ENCODE measurements at regions not wholly inside any gene's neighbourhood (a gene's known extent, or its start where the extent isn't known, plus 50 kb on each side); places are given as distances from the start of the nearest gene placed in this dataset.

- no peak overlapping the region for H3K27ac Mint-ChIP-seq
- CTCF ChIA-PET: no interaction called here
- H3K4me3 Mint-ChIP-seq: no peak overlapping the region
- H3K27me3 Mint-ChIP-seq: peaks cover 4% of the 10 kb centered on the region
- peaks cover 10% of the 10 kb centered on the region for H3K9me3 Mint-ChIP-seq
- H3K4me1 Mint-ChIP-seq: no peaks in the 10 kb centered on the region
- no peaks in the 10 kb centered on the region for H3K36me3 Mint-ChIP-seq
- DNase-seq: no peak
These were observed 151.3 kb downstream of the C16orf95 start for GRCh38 chr16:87165885-87166284.

DNA sequence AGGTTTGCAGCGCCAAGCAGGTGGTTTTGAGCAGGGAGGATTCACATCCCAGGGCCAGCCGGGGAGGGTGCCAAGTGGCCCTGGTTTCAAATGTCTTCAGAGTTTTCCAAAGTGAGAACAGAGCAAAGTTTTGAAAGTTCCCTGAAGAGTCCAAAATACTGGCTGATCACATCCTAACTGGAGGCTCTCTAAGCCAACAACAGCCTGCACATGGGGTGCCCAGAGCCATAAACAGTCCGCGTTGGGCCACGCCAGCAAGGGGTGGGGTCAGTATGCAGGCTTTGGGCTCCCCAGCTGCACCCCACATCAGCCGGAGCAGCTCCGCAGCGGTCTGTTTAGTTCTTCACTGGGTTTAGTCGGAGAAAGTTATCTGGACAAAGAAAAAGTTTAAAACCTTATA is 150.9 kb downstream of the C16orf95 start:
- no peaks in the 10 kb centered on the region for H3K36me3 Mint-ChIP-seq
- no peaks in the 10 kb centered on the region for H3K4me1 Mint-ChIP-seq
- no peak overlapping the region for H3K4me3 Mint-ChIP-seq
- no peak overlapping the region for H3K27ac Mint-ChIP-seq
- H3K27me3 Mint-ChIP-seq: peaks cover 4% of the 10 kb centered on the region
- DNase-seq: no peak
- CTCF ChIA-PET: no interaction called here
- H3K9me3 Mint-ChIP-seq: peaks cover 10% of the 10 kb centered on the region

DNA sequence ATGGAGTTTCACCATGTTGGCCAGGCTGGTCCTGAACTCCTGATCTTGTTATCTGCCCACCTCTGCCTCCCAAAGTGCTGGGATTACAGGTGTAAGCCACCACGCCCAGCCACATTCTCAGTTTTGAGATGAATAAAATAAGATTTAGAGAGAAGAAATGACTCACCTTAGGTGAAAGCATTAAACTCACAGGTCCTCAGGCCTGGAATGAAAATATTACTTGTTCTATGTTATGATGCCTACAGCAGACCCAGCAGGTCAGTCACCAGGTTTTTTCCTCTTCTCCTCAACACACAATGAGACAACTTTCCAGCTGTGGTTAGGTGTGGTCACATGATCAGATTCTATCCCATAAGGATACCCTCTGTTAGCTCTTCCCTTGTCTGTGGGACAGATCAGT is 150.3 kb downstream of the C16orf95 start:
- DNase-seq: no peak
- CTCF ChIA-PET: no interaction called here
- peaks cover 4% of the 10 kb centered on the region for H3K27me3 Mint-ChIP-seq
- no peaks in the 10 kb centered on the region for H3K36me3 Mint-ChIP-seq
- no peak overlapping the region for H3K4me3 Mint-ChIP-seq
- no peaks in the 10 kb centered on the region for H3K4me1 Mint-ChIP-seq
- no peak overlapping the region for H3K27ac Mint-ChIP-seq
- H3K9me3 Mint-ChIP-seq: peaks cover 15% of the 10 kb centered on the region

DNA sequence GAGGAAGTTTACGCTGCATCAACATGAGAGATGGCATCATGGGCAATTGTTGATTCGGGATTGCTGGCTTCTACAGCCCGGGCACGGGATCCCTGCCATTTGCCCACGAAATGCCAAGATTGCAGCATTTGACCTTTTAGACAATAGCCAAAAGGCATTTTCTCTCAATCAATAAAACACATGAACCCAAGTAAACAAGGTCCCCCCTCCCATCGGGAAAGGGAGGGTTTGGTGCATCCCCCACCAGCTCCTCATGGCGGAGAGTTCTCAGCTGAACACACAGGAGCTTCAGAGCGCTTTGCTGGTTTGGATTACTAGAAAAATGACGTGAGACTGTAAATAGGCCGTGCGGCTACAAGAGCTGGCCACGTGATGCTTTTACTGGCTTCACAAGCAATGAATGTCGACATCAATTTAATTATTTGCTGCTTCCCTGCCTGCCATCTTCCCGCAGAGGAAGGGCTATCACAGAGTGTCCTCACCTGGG is 147.6 kb downstream of the C16orf95 start:
- peaks cover 7% of the 10 kb centered on the region for H3K9me3 Mint-ChIP-seq
- H3K4me3 Mint-ChIP-seq: no peak overlapping the region
- H3K27ac Mint-ChIP-seq: no peak overlapping the region
- no peak for DNase-seq
- H3K36me3 Mint-ChIP-seq: no peaks in the 10 kb centered on the region
- CTCF ChIA-PET: no interaction called here
- H3K4me1 Mint-ChIP-seq: no peaks in the 10 kb centered on the region
- H3K27me3 Mint-ChIP-seq: no peaks in the 10 kb centered on the region

- no peaks in the 10 kb centered on the region for H3K4me1 Mint-ChIP-seq
- no peak overlapping the region for H3K27ac Mint-ChIP-seq
- no peaks in the 10 kb centered on the region for H3K36me3 Mint-ChIP-seq
- no peak for DNase-seq
- H3K9me3 Mint-ChIP-seq: peaks cover 7% of the 10 kb centered on the region
- no peak overlapping the region for H3K4me3 Mint-ChIP-seq
- CTCF ChIA-PET: no interaction called here
- no peaks in the 10 kb centered on the region for H3K27me3 Mint-ChIP-seq
These were observed 146.9 kb downstream of the C16orf95 start for GRCh38 chr16:87170310-87170709.

- H3K4me1 Mint-ChIP-seq: no peaks in the 10 kb centered on the region
- H3K36me3 Mint-ChIP-seq: no peaks in the 10 kb centered on the region
- no peak for DNase-seq
- peaks cover 7% of the 10 kb centered on the region for H3K9me3 Mint-ChIP-seq
- H3K27ac Mint-ChIP-seq: no peak overlapping the region
- CTCF ChIA-PET: no interaction called here
- H3K4me3 Mint-ChIP-seq: no peak overlapping the region
- no peaks in the 10 kb centered on the region for H3K27me3 Mint-ChIP-seq
These were observed 145.5 kb downstream of the C16orf95 start for GRCh38 chr16:87171723-87172122.

DNA sequence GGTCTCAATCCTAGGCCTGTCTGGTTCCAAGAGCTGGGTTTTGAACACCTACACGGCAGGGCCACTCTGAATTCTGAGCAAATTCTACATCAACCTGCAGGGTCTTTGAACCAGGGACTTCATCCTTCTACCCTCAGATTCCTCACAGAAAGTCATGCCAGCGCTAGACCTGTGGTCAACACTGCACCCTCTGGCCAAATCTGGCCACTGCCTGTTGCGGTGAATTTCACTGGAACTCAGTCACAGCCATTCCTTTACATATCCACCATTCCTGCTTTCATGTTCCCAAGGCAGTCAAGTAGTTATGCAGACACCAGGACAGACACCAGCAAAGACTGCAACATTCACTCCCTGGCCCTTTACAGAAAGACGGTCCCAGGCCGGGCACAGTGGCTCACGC is 144.6 kb downstream of the C16orf95 start:
- Mint-ChIP-seq H3K4me3 (no peak overlapping the region), H3K27ac (no peak overlapping the region), H3K27me3 (no peaks in the 10 kb centered on the region), H3K4me1 (no peaks in the 10 kb centered on the region), H3K9me3 (peaks cover 7% of the 10 kb centered on the region), H3K36me3 (no peaks in the 10 kb centered on the region)
- no peak for DNase-seq
- CTCF ChIA-PET: no interaction called here

GRCh38 chr16:87173294-87173893 is 143.8 kb downstream of the C16orf95 start:
- H3K4me3 Mint-ChIP-seq: no peak overlapping the region
- CTCF ChIA-PET: no interaction called here
- no peak overlapping the region for H3K27ac Mint-ChIP-seq
- peaks cover 7% of the 10 kb centered on the region for H3K9me3 Mint-ChIP-seq
- H3K36me3 Mint-ChIP-seq: no peaks in the 10 kb centered on the region
- H3K27me3 Mint-ChIP-seq: peaks cover 5% of the 10 kb centered on the region
- no peak for DNase-seq
- H3K4me1 Mint-ChIP-seq: no peaks in the 10 kb centered on the region

DNA sequence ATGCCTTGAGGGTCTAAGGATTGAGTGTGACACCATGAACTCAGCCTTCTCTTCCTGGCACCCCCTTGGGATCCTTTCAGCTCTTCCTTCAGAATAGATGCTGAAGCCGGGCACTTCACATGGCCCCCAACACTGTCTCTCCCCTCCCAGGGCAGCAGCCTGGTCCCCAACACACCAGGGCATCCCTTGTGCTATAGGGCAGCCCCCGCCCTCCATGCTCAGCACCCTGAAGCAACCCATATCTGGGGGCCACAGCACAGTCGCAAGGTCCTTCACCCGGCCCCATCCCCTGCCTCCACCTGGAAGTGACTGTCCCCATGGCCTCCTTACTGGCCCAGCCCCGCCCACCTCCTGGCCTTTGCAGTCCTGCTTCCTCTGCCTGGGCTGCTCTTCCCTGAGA is 143.1 kb downstream of the C16orf95 start:
- Mint-ChIP-seq H3K27ac (no peak overlapping the region), H3K9me3 (peaks cover 7% of the 10 kb centered on the region), H3K4me1 (no peaks in the 10 kb centered on the region), H3K4me3 (no peak overlapping the region), H3K36me3 (no peaks in the 10 kb centered on the region), H3K27me3 (peaks cover 9% of the 10 kb centered on the region)
- CTCF ChIA-PET: no interaction called here
- DNase-seq: no peak

DNA sequence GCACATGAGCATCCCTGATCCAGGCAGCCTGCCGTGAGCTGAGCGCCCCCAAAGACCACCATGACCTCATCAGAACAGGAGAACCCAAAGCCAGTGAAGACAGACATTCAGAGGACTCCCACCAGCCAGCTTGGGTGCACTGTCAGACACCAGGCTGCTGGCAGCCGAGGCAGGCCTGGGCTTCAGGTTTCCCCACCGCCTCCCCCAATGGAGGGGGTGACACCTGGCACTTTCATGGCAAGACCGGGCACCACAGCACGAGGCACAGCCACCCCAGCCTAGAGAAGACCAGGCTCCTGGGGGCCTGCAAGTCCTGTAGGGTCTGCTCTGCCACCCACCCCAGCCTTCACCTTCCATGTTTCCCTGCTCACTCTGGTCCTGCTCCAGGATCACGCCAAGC is 140.5 kb downstream of the C16orf95 start:
- CTCF ChIA-PET: interaction anchor here (0.7 to 0.9 kb wide), 2 partner anchors 8 to 26 kb away, joined by 3 read pairs; no protein-coding TSS in a partner anchor
- Mint-ChIP-seq H3K27me3 (peaks cover 9% of the 10 kb centered on the region), H3K9me3 (peaks cover 3% of the 10 kb centered on the region), H3K36me3 (no peaks in the 10 kb centered on the region), H3K27ac (no peak overlapping the region), H3K4me3 (no peak overlapping the region), H3K4me1 (no peaks in the 10 kb centered on the region)
- no peak for DNase-seq

- Mint-ChIP-seq H3K9me3 (no peaks in the 10 kb centered on the region), H3K4me3 (no peak overlapping the region), H3K27me3 (peaks cover 9% of the 10 kb centered on the region), H3K27ac (no peak overlapping the region), H3K36me3 (no peaks in the 10 kb centered on the region), H3K4me1 (no peaks in the 10 kb centered on the region)
- DNase-seq: no peak
- CTCF ChIA-PET: no interaction called here
These were observed 139.5 kb downstream of the C16orf95 start for GRCh38 chr16:87177673-87178072.

DNA sequence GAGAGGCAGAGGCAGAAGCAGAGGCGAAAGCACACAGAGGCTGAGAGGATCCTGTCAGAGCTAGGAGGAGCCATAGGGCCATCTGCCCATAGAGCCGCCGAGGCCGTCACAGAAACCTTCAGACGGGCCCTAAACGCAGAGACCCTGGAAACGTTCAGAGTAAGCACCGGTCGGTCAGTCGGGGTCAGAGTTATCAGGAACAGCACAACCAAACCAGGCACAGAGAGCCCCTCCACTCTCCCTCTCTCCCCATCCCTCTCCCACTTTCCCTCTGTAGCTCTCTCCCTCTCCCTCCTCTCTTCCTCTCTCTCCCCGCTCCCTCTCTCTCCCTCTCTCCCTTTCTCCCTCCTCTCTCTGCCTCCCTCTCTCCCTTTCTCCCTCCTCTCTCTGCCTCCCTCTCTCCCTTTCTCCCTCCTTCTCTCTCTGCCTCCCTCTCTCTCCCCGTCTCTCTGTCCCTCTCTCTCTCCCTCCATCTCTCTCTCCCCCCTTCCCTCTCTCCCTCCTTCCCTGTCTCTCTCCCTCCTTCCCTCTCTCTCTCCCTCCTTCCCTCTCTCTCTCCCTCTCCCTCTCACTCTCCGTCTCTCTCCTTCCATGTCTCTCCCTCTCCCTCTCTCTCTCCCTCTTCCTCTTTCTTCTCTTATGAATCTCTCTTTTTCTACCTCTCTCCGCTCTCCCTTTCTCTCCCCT is 138.9 kb downstream of the C16orf95 start:
- no peaks in the 10 kb centered on the region for H3K36me3 Mint-ChIP-seq
- no peaks in the 10 kb centered on the region for H3K9me3 Mint-ChIP-seq
- CTCF ChIA-PET: no interaction called here
- no peak overlapping the region for H3K27ac Mint-ChIP-seq
- DNase-seq: no peak
- H3K4me1 Mint-ChIP-seq: no peaks in the 10 kb centered on the region
- no peak overlapping the region for H3K4me3 Mint-ChIP-seq
- H3K27me3 Mint-ChIP-seq: peaks cover 9% of the 10 kb centered on the region

GRCh38 chr16:87178977-87179376 is 138.2 kb downstream of the C16orf95 start:
- DNase-seq: no peak
- Mint-ChIP-seq H3K27ac (no peak overlapping the region), H3K4me3 (no peak overlapping the region), H3K9me3 (no peaks in the 10 kb centered on the region), H3K4me1 (no peaks in the 10 kb centered on the region), H3K36me3 (no peaks in the 10 kb centered on the region), H3K27me3 (peaks cover 9% of the 10 kb centered on the region)
- CTCF ChIA-PET: no interaction called here

DNA sequence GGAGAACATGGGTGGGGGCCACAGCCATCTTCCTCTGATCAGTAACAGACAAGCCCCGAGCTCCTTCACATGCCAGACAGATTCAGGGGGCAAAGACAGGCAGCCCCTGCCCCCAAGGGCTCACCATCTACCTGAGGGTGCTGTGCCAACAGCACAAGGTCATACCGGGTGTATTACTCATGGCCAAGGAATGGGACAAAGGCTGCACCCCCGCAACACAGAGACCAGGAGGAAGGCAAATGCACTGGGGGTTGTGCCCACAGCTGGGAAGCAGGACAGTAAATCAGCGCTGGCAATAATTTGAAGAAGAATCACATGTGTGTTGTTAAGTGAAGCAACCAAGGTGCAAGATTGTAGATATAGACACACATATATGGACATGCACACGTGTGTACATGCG is 137.1 kb downstream of the C16orf95 start:
- H3K4me1 Mint-ChIP-seq: no peaks in the 10 kb centered on the region
- H3K27me3 Mint-ChIP-seq: peaks cover 9% of the 10 kb centered on the region
- CTCF ChIA-PET: no interaction called here
- H3K27ac Mint-ChIP-seq: no peak overlapping the region
- DNase-seq: no peak
- H3K9me3 Mint-ChIP-seq: no peaks in the 10 kb centered on the region
- no peak overlapping the region for H3K4me3 Mint-ChIP-seq
- no peaks in the 10 kb centered on the region for H3K36me3 Mint-ChIP-seq

- H3K36me3 Mint-ChIP-seq: peaks cover 2% of the 10 kb centered on the region
- no peak overlapping the region for H3K4me3 Mint-ChIP-seq
- DNase-seq: no peak
- H3K4me1 Mint-ChIP-seq: no peaks in the 10 kb centered on the region
- peaks cover 9% of the 10 kb centered on the region for H3K27me3 Mint-ChIP-seq
- peaks cover 10% of the 10 kb centered on the region for H3K9me3 Mint-ChIP-seq
- no peak overlapping the region for H3K27ac Mint-ChIP-seq
- CTCF ChIA-PET: no interaction called here
These were observed 134.4 kb downstream of the C16orf95 start for GRCh38 chr16:87182759-87183158.
